ENCODE measurements at regions not wholly inside any gene's neighbourhood (a gene's known extent, or its start where the extent isn't known, plus 50 kb on each side); places are given as distances from the start of the nearest gene placed in this dataset.

- TF ChIP-seq CTCF (IDR thresholded peaks at IDR 0.05; ENCODE audit: poor library complexity) = no peak
- no peak for TF ChIP-seq EZH2phosphoT487 (IDR thresholded peaks at IDR 0.05; ENCODE audit: low read depth, severe bottlenecking, unreplicated experiment)
Measured at GRCh38 chr21:28310171-28310685, 682.4 kb downstream of the LTN1 start.
